KMS-11 (cell line): ENCODE measurements at regions not wholly inside any gene's neighbourhood (a gene's known extent, or its start where the extent isn't known, plus 50 kb on each side); places are given as distances from the start of the nearest gene placed in this dataset.

Source experiments
- H2AFZ ChIP-seq: fragments of 200-600 bp; sonication (generic); 2 replicates; pipeline ENCODE4 v1.6.1; 2016; ENCODE audit warnings: antibody characterized with exemption, mixed run types, low read depth
- H3K27ac ChIP-seq: fragments of 200-600 bp; sonication (generic); 2 replicates; pipeline ENCODE4 v1.6.1; 2016; ENCODE audit warnings: mild to moderate bottlenecking, mixed run types
- H3K27me3 ChIP-seq: fragments of 200-600 bp; sonication (generic); 2 replicates; pipeline ENCODE4 v1.6.1; 2017; ENCODE audit warnings: mild to moderate bottlenecking, low read depth, mixed run types, moderate library complexity; ENCODE audit not compliant: insufficient read depth
- H3K36me3 ChIP-seq: fragments of 200-600 bp; sonication (generic); 2 replicates; pipeline ENCODE4 v1.6.1; 2017; ENCODE audit warnings: mild to moderate bottlenecking, mixed run types; ENCODE audit not compliant: insufficient read depth
- H3K4me1 ChIP-seq: fragments of 200-600 bp; sonication (generic); 2 replicates; pipeline ENCODE4 v1.6.1; 2016; ENCODE audit warnings: mild to moderate bottlenecking, low read depth, mixed run types; ENCODE audit not compliant: poor library complexity, severe bottlenecking
- H3K4me2 ChIP-seq: fragments of 200-600 bp; sonication (generic); 2 replicates; pipeline ENCODE4 v1.7.0; 2016; ENCODE audit warnings: mild to moderate bottlenecking, mixed run types
- H3K4me3 ChIP-seq: fragments of 200-600 bp; sonication (generic); IDR thresholded peaks from 2 replicates; pipeline ENCODE4 v1.6.1; 2017; ENCODE audit warnings: low read depth, low read length, mixed read lengths; ENCODE audit not compliant: insufficient read depth
- H3K79me2 ChIP-seq: fragments of 200-600 bp; sonication (generic); 2 replicates; pipeline ENCODE4 v1.6.1; 2016; ENCODE audit warnings: low read depth, mixed run types; ENCODE audit not compliant: insufficient read depth
- H3K9ac ChIP-seq: fragments of 200-600 bp; sonication (generic); 2 replicates; pipeline ENCODE4 v1.6.1; 2016; ENCODE audit warnings: mild to moderate bottlenecking, mixed run types
- H4K20me1 ChIP-seq: fragments of 200-600 bp; sonication (generic); 2 replicates; pipeline ENCODE4 v1.6.1; 2016; ENCODE audit warnings: mild to moderate bottlenecking, mixed run types; ENCODE audit not compliant: insufficient read depth
- TF ChIP-seq, protein P1 (sequence below): fragments of 200-600 bp; sonication (generic); conservative IDR thresholded peaks from 2 replicates; pipeline ENCODE4 v1.6.1; 2017; ENCODE audit warnings: low read depth, mild to moderate bottlenecking, antibody characterized with exemption, low read length, moderate library complexity, mixed read lengths

GRCh38 chr2:168356477-168356835 lies 99.6 kb upstream of the CERS6 start:
- Histone ChIP-seq H3K9ac (no peak overlapping the region), H3K4me1 (peaks cover 9% of the 10 kb centered on the region), H3K27me3 (no peaks in the 10 kb centered on the region), H4K20me1 (no peaks in the 10 kb centered on the region), H3K4me3 (no peak overlapping the region), H3K36me3 (no peaks in the 10 kb centered on the region), H3K79me2 (no peaks in the 10 kb centered on the region), H2AFZ (no peak overlapping the region), H3K27ac (no peak overlapping the region), H3K4me2 (no peak overlapping the region)
- TF ChIP-seq, protein P1, sequence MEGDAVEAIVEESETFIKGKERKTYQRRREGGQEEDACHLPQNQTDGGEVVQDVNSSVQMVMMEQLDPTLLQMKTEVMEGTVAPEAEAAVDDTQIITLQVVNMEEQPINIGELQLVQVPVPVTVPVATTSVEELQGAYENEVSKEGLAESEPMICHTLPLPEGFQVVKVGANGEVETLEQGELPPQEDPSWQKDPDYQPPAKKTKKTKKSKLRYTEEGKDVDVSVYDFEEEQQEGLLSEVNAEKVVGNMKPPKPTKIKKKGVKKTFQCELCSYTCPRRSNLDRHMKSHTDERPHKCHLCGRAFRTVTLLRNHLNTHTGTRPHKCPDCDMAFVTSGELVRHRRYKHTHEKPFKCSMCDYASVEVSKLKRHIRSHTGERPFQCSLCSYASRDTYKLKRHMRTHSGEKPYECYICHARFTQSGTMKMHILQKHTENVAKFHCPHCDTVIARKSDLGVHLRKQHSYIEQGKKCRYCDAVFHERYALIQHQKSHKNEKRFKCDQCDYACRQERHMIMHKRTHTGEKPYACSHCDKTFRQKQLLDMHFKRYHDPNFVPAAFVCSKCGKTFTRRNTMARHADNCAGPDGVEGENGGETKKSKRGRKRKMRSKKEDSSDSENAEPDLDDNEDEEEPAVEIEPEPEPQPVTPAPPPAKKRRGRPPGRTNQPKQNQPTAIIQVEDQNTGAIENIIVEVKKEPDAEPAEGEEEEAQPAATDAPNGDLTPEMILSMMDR: no peak

GRCh38 chr2:168357797-168358472 lies 98.1 kb upstream of the CERS6 start:
- Histone ChIP-seq H3K36me3 (no peaks in the 10 kb centered on the region), H3K27me3 (no peaks in the 10 kb centered on the region), H4K20me1 (no peaks in the 10 kb centered on the region), H2AFZ (no peak overlapping the region), H3K9ac (no peak overlapping the region), H3K4me1 (peaks cover 9% of the 10 kb centered on the region), H3K79me2 (no peaks in the 10 kb centered on the region), H3K4me3 (no peak overlapping the region), H3K27ac (no peak overlapping the region), H3K4me2 (no peak overlapping the region)
- TF ChIP-seq, protein P1: no peak

- H3K9ac ChIP-seq: no peak overlapping the region
- no peaks in the 10 kb centered on the region for H4K20me1 ChIP-seq
- H3K79me2 ChIP-seq: no peaks in the 10 kb centered on the region
- no peaks in the 10 kb centered on the region for H3K27me3 ChIP-seq
- H3K36me3 ChIP-seq: no peaks in the 10 kb centered on the region
- H2AFZ ChIP-seq: no peak overlapping the region
- TF ChIP-seq, protein P1: no peak
- H3K4me2 ChIP-seq: peak overlapping the region; percentile 7
- H3K4me3 ChIP-seq: no peak overlapping the region
- peaks cover 9% of the 10 kb centered on the region for H3K4me1 ChIP-seq
- no peak overlapping the region for H3K27ac ChIP-seq
Measured at GRCh38 chr2:168359082-168359481, 97.0 kb upstream of the CERS6 start.

DNA sequence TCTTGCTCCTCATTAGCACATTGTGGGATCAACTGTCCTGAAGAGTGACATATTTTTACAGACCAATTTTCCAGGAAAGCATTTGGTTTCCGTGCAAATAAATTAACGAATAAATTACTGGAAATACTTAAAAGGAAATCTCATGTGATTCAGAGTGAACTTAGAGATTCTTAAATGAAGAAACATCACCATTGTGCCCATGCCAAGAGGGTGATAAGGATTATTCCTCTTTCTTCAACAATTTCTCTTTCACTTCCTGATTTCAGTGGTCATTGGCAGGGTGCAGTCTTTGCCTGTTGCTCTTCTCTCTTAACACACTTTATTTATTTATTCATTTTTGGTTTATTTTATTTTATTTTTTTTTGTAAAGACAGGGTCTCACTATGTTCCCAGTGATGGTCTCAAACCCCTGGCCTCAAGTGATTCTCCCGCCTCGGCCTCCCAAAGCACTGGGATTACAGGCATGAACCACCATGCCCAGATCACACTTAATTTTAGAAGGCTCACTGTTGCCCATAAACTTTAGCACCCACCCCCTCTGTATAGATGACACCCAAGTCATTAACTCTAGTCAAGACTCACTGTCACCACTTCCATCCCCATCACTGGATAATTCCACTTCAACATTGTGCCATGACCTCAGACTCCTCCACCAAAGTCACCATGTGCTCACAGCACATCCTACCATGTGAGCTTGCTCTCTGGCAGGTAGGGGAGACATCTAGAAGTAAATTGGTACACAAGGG lies 92.6 kb upstream of the CERS6 start:
- Histone ChIP-seq H3K4me2 (no peak overlapping the region), H3K4me3 (no peak overlapping the region), H3K9ac (no peak overlapping the region), H3K27ac (no peak overlapping the region), H2AFZ (no peak overlapping the region), H3K4me1 (no peaks in the 10 kb centered on the region), H3K79me2 (no peaks in the 10 kb centered on the region), H3K36me3 (no peaks in the 10 kb centered on the region), H4K20me1 (no peaks in the 10 kb centered on the region), H3K27me3 (no peaks in the 10 kb centered on the region)
- TF ChIP-seq, protein P1: no peak
